Naive thymus-derived CD8-positive, alpha-beta T cell (primary cell): ENCODE measurements at regions not wholly inside any gene's neighbourhood (a gene's known extent, or its start where the extent isn't known, plus 50 kb on each side); places are given as distances from the start of the nearest gene placed in this dataset. TPM values are rescaled to one million over a fixed set of nuclear protein-coding genes. Genes with fewer than 3 reads are reported as not detected.
"Not testable (repeated sequence)": the region's sequence is repeated elsewhere in the genome, so short reads cannot be mapped to it uniquely, and the experiment has no call there.

Experiments used
- ATAC-seq, 2 donors: fragments of 150-1000 bp; cut with Tn5 transposase in 1 of 2; sonication (Bioruptor Pico), chemical (Tn5 transposase) in 1 of 2; 1 replicate in 1 of 2; 2 replicates in 1 of 2; pipeline ENCODE4 v1.10.0; 2021; ENCODE audit warnings: mild to moderate bottlenecking in 2 of 2, moderate library complexity in 2 of 2
- POLR2A ChIA-PET: fragments of 350-600 bp; sonication (Branson Sonifier 250); formaldehyde crosslinking; loops from one replicate; lab custom pipeline; 2021; ENCODE audit warnings: antibody characterized with exemption; lab: Charles Lee
- DNase-seq, 10 donors: peaks; one replicate each; pipeline versions ENCODE4 v3.0.0 to v3.0.0-alpha.2; 2020 to 2022
- H3K27ac Mint-ChIP-seq, 10 donors: one replicate each; pipeline ENCODE4 v1.8.0; 2020 to 2022; ENCODE audit warnings: mild to moderate bottlenecking in 10 of 10, mixed read lengths in 10 of 10, moderate library complexity in 4 of 10, inconsistent platforms in 1 of 10
- H3K27me3 Mint-ChIP-seq, 5 donors: one replicate each; pipeline ENCODE4 v1.8.0; 2021 to 2022; ENCODE audit warnings: mixed read lengths in 5 of 5
- H3K36me3 Mint-ChIP-seq, 3 donors: one replicate each; pipeline ENCODE4 v1.8.0; 2020 to 2022; ENCODE audit warnings: mixed read lengths in 3 of 3, mild to moderate bottlenecking in 2 of 3, inconsistent platforms in 1 of 3
- H3K4me1 Mint-ChIP-seq, 4 donors: one replicate each; pipeline ENCODE4 v1.8.0; 2021 to 2022; ENCODE audit warnings: mixed read lengths in 4 of 4
- H3K4me3 Mint-ChIP-seq, 10 donors: one replicate each; pipeline ENCODE4 v1.8.0; 2020 to 2022; ENCODE audit warnings: mild to moderate bottlenecking in 10 of 10, mixed read lengths in 10 of 10, moderate library complexity in 6 of 10, inconsistent platforms in 1 of 10
- H3K9me3 Mint-ChIP-seq, 9 donors: one replicate each; pipeline ENCODE4 v1.8.0; 2020 to 2022; ENCODE audit warnings: mixed read lengths in 9 of 9, mild to moderate bottlenecking in 3 of 9, inconsistent platforms in 1 of 9, moderate library complexity in 1 of 9
- microRNA-seq: library from miRNA; unstranded; fragments of <30 nt; microRNA quantifications from one replicate; pipeline ENCODE4 v1.2.0, GENCODE V29; 2022; ENCODE audit warnings: borderline microRNAs expressed

- POLR2A ChIA-PET = no interaction called here
- H3K4me1 Mint-ChIP-seq = no peaks in the 10 kb centered on the region
- no peaks in the 10 kb centered on the region for H3K36me3 Mint-ChIP-seq
- H3K27ac Mint-ChIP-seq = no peak overlapping the region
- peaks cover 0 to 12% (median 0%) of the 10 kb centered on the region in 9 donors for H3K9me3 Mint-ChIP-seq
- peaks cover 0 to 2% (median 0%) of the 10 kb centered on the region in 5 donors for H3K27me3 Mint-ChIP-seq
- H3K4me3 Mint-ChIP-seq = no peak overlapping the region
- ATAC-seq = no peak
- no peak for DNase-seq
These were observed 148.4 kb upstream of the RIMS1 start for GRCh38 chr6:71737953-71738352.

DNA sequence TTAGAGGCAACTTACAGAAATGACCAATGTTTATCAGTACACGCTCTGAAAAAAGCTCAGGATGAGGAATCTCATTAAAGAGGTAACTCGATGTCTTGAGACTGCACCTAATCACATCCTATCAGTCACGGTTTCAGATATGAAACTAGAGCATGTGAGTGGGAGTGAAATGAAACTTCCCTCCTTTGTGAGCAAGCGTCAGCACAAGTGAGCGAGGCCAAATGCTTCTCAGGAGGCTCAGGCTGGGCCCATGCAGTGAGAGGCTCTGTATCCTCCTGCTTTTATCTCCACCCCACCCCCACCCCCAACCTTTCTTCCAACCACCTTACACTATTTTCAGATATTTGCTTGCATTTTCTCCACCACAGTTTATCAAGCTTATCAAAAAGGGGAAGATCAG lies 140.8 kb upstream of the RIMS1 start:
- no peaks in the 10 kb centered on the region for H3K4me1 Mint-ChIP-seq
- no peak for ATAC-seq
- POLR2A ChIA-PET = no interaction called here

GRCh38 chr6:71766146-71766760 lies 120.1 kb upstream of the RIMS1 start:
- H3K27ac Mint-ChIP-seq = no peak overlapping the region
- DNase-seq = no peak
- no peaks in the 10 kb centered on the region for H3K27me3 Mint-ChIP-seq
- peaks cover 0 to 3% (median 0%) of the 10 kb centered on the region in 9 donors for H3K9me3 Mint-ChIP-seq
- POLR2A ChIA-PET = no interaction called here
- ATAC-seq = no peak
- no peak overlapping the region for H3K4me3 Mint-ChIP-seq
- no peaks in the 10 kb centered on the region for H3K36me3 Mint-ChIP-seq
- no peaks in the 10 kb centered on the region for H3K4me1 Mint-ChIP-seq

More for the DNA sequence above, 140.8 kb upstream of the RIMS1 start:
- Mint-ChIP-seq H3K9me3 (peaks cover 0 to 2% (median 0%) of the 10 kb centered on the region in 9 donors), H3K27ac (no peak overlapping the region), H3K36me3 (no peaks in the 10 kb centered on the region), H3K27me3 (peaks cover 0 to 2% (median 0%) of the 10 kb centered on the region in 5 donors), H3K4me3 (no peak overlapping the region)
- DNase-seq = no peak

- Mint-ChIP-seq H3K36me3 (no peaks in the 10 kb centered on the region), H3K4me3 (no peak overlapping the region), H3K9me3 (peaks cover 0 to 9% (median 2%) of the 10 kb centered on the region in 9 donors), H3K27ac (no peak overlapping the region), H3K4me1 (no peaks in the 10 kb centered on the region), H3K27me3 (no peaks in the 10 kb centered on the region)
- ATAC-seq = no peak
- DNase-seq = no peak
- POLR2A ChIA-PET = no interaction called here
These were observed 119.6 kb upstream of the RIMS1 start for GRCh38 chr6:71766796-71767195.

GRCh38 chr6:71768356-71768755 lies 118.0 kb upstream of the RIMS1 start:
- ATAC-seq (no peak), DNase-seq (no peak)
- POLR2A ChIA-PET = no interaction called here
- no peaks in the 10 kb centered on the region for H3K36me3 Mint-ChIP-seq
- peaks cover 0 to 17% (median 0%) of the 10 kb centered on the region in 9 donors for H3K9me3 Mint-ChIP-seq
- H3K27me3 Mint-ChIP-seq = no peaks in the 10 kb centered on the region
- H3K4me1 Mint-ChIP-seq = no peaks in the 10 kb centered on the region
- no peak overlapping the region for H3K4me3 Mint-ChIP-seq
- H3K27ac Mint-ChIP-seq = no peak overlapping the region

DNA sequence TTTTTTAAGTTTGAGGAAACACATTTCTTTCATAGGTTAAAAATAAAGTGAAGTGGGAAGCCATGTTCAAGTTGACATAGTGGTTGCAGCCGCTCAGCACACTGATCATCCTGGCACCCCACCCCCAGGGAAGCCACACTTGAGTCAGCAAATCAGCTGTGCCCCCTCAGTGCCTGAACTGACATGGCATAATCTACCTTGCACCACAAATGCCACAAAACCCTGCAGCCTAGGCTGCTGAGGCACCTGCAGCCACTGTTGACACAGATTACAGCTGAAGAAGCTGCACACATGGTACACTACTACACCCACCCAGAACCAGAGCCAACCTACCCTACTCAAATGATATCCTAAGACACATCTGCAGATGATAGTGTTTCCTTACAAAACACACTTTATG lies 77.5 kb upstream of the RIMS1 start:
- H3K4me1 Mint-ChIP-seq = no peaks in the 10 kb centered on the region
- DNase-seq (no peak), ATAC-seq (no peak)
- no peak overlapping the region for H3K27ac Mint-ChIP-seq
- no peak overlapping the region for H3K4me3 Mint-ChIP-seq
- H3K9me3 Mint-ChIP-seq = peaks cover 13 to 62% (median 35%) of the 10 kb centered on the region in 9 donors
- POLR2A ChIA-PET = no interaction called here
- H3K36me3 Mint-ChIP-seq = peaks cover 0 to 20% (median 3%) of the 10 kb centered on the region in 3 donors
- no peaks in the 10 kb centered on the region for H3K27me3 Mint-ChIP-seq

GRCh38 chr6:71810880-71811279 lies 75.5 kb upstream of the RIMS1 start:
- Mint-ChIP-seq H3K9me3 (peaks cover 15 to 58% (median 38%) of the 10 kb centered on the region in 9 donors), H3K4me3 (no peak overlapping the region), H3K36me3 (peaks cover 0 to 20% (median 3%) of the 10 kb centered on the region in 3 donors), H3K4me1 (no peaks in the 10 kb centered on the region), H3K27ac (no peak overlapping the region), H3K27me3 (no peaks in the 10 kb centered on the region)
- no peak for ATAC-seq
- no peak for DNase-seq
- POLR2A ChIA-PET = no interaction called here

GRCh38 chr6:71822625-71823024 lies 63.7 kb upstream of the RIMS1 start:
- H3K27ac Mint-ChIP-seq = no peak overlapping the region
- POLR2A ChIA-PET = no interaction called here
- H3K9me3 Mint-ChIP-seq = peaks cover 0 to 24% (median 9%) of the 10 kb centered on the region in 9 donors
- DNase-seq (no peak), ATAC-seq (no peak)
- H3K27me3 Mint-ChIP-seq = no peaks in the 10 kb centered on the region
- H3K4me1 Mint-ChIP-seq = no peaks in the 10 kb centered on the region
- no peak overlapping the region for H3K4me3 Mint-ChIP-seq
- peaks cover 0 to 5% (median 0%) of the 10 kb centered on the region in 3 donors for H3K36me3 Mint-ChIP-seq

GRCh38 chr6:71832110-71832764 lies 54.1 kb upstream of the RIMS1 start:
- DNase-seq, H3K4me1 Mint-ChIP-seq, H3K27ac Mint-ChIP-seq, ATAC-seq, POLR2A ChIA-PET, H3K36me3 Mint-ChIP-seq, H3K27me3 Mint-ChIP-seq, H3K4me3 Mint-ChIP-seq: not testable (repeated sequence)
- peaks cover 0 to 37% (median 14%) of the 10 kb centered on the region in 9 donors for H3K9me3 Mint-ChIP-seq

Small RNA genes in the stretch of these regions (microRNA-seq; reads per million reads assigned to microRNA genes)
- 14.4 reads per million, percentile 35 among the genes with 10 or more reads in this experiment for gene MIR30A
- not detected for gene MIR30C2
